ENCODE measurements at regions not wholly inside any gene's neighbourhood (a gene's known extent, or its start where the extent isn't known, plus 50 kb on each side); places are given as distances from the start of the nearest gene placed in this dataset.

DNA sequence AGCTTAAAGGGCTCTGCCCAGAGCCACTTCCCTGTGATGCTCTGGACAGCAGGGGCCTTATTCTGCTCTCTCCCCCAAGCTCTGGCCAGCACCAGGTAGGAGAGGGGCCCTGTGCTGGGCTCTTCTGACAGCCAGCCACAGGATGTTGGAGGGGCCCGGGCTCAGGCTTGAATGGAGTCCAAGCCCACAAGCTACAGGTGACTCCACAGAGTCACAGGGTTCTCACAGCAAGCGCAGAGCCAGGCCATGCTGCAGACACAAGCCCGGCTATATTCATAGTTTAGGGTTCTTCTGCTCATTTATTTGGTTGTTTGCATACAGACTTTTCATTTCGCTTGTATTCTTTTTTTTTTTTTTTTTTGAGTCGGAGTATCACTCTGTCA, 1392.8 kb downstream of the BRD1 start:
- Histone ChIP-seq H3K9me3 (ENCODE audit: severe bottlenecking) (no peaks in the 10 kb centered on the region), H3K36me3 (ENCODE audit: low read depth) (no peaks in the 10 kb centered on the region), H3K4me1 (ENCODE audit: insufficient read depth, poor library complexity, severe bottlenecking) (no peaks in the 10 kb centered on the region), H3K27ac (ENCODE audit: poor library complexity, severe bottlenecking) (no peak overlapping the region), H3K27me3 (ENCODE audit: insufficient read depth, poor library complexity, severe bottlenecking) (no peaks in the 10 kb centered on the region), H3K4me3 (ENCODE audit: severe bottlenecking) (no peak overlapping the region)
- ATAC-seq (ENCODE audit: low read depth): no peak
- no peak for DNase-seq (ENCODE audit: low spot score)
- TF ChIP-seq, protein P1, sequence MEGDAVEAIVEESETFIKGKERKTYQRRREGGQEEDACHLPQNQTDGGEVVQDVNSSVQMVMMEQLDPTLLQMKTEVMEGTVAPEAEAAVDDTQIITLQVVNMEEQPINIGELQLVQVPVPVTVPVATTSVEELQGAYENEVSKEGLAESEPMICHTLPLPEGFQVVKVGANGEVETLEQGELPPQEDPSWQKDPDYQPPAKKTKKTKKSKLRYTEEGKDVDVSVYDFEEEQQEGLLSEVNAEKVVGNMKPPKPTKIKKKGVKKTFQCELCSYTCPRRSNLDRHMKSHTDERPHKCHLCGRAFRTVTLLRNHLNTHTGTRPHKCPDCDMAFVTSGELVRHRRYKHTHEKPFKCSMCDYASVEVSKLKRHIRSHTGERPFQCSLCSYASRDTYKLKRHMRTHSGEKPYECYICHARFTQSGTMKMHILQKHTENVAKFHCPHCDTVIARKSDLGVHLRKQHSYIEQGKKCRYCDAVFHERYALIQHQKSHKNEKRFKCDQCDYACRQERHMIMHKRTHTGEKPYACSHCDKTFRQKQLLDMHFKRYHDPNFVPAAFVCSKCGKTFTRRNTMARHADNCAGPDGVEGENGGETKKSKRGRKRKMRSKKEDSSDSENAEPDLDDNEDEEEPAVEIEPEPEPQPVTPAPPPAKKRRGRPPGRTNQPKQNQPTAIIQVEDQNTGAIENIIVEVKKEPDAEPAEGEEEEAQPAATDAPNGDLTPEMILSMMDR (IDR thresholded peaks at IDR 0.05; ENCODE audit: poor library complexity, severe bottlenecking): no peak

DNA sequence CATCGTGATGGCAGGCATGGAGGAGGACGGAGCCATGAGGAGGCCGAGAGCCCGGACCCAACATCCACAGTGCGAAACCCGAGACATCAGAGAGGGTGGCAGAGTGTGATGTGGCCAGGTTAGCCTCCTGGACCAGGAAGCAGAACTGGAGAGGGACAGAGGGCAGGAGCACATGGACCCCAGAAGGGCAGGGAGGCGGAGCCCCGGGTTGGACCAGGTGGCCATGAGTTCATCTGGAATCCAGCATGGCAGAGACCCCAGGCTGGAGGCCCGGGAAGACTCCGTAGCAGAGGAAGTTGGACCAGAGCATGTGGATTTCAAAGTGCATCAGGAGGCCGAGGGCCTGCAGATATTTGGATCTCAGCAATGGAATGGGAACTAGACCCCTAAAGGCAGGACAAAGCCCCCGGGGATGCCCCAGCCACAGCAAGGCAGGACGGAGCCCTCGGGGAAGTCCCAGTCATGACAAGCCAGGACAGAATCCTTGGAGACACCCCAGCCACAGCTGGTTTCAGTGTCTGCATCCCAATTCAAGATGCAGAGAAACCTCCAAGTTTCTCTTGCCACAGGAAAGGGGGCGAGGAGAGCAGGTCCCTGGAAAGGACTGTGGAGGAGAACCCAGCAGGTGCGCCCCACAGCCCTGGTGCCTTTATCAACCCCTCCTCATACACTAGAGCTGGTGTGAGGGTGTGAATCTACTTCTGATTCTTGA, 1393.4 kb downstream of the BRD1 start:
- Histone ChIP-seq H3K4me1 (ENCODE audit: insufficient read depth, poor library complexity, severe bottlenecking) (no peaks in the 10 kb centered on the region), H3K27me3 (ENCODE audit: insufficient read depth, poor library complexity, severe bottlenecking) (no peaks in the 10 kb centered on the region), H3K36me3 (ENCODE audit: low read depth) (no peaks in the 10 kb centered on the region), H3K27ac (ENCODE audit: poor library complexity, severe bottlenecking) (no peak overlapping the region), H3K4me3 (ENCODE audit: severe bottlenecking) (no peak overlapping the region), H3K9me3 (ENCODE audit: severe bottlenecking) (no peaks in the 10 kb centered on the region)
- no peak for DNase-seq (ENCODE audit: low spot score)
- ATAC-seq (ENCODE audit: low read depth): no peak
- TF ChIP-seq, protein P1 (IDR thresholded peaks at IDR 0.05; ENCODE audit: poor library complexity, severe bottlenecking): no peak

DNA sequence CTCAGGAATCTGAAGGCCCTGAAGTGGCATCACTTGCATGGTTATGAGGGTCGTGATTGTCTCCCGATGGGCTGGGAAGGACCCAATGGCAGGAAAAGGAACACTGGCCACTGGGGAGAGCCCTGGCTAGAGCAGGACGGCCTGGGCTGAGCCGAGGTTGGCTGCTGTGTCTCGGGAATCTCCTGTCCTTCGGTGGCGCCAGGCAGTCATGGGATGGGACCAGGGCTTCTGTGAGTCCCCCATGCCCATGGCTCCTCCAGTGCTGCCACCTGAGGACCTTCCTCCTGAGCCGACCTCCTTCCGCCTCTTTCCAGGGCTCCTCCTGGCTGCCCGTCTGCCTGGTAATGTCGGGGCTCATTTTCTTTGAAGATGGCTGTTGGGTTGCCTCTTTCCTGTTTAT, 1394.0 kb downstream of the BRD1 start:
- H3K27me3 ChIP-seq (ENCODE audit: insufficient read depth, poor library complexity, severe bottlenecking): no peaks in the 10 kb centered on the region
- ATAC-seq (ENCODE audit: low read depth) (no peak), DNase-seq (ENCODE audit: low spot score) (no peak)
- TF ChIP-seq, protein P1 (IDR thresholded peaks at IDR 0.05; ENCODE audit: poor library complexity, severe bottlenecking): no peak
- H3K36me3 ChIP-seq (ENCODE audit: low read depth): no peaks in the 10 kb centered on the region
- H3K4me3 ChIP-seq (ENCODE audit: severe bottlenecking): no peak overlapping the region
- no peaks in the 10 kb centered on the region for H3K4me1 ChIP-seq (ENCODE audit: insufficient read depth, poor library complexity, severe bottlenecking)
- H3K27ac ChIP-seq (ENCODE audit: poor library complexity, severe bottlenecking): no peak overlapping the region
- no peaks in the 10 kb centered on the region for H3K9me3 ChIP-seq (ENCODE audit: severe bottlenecking)

DNA sequence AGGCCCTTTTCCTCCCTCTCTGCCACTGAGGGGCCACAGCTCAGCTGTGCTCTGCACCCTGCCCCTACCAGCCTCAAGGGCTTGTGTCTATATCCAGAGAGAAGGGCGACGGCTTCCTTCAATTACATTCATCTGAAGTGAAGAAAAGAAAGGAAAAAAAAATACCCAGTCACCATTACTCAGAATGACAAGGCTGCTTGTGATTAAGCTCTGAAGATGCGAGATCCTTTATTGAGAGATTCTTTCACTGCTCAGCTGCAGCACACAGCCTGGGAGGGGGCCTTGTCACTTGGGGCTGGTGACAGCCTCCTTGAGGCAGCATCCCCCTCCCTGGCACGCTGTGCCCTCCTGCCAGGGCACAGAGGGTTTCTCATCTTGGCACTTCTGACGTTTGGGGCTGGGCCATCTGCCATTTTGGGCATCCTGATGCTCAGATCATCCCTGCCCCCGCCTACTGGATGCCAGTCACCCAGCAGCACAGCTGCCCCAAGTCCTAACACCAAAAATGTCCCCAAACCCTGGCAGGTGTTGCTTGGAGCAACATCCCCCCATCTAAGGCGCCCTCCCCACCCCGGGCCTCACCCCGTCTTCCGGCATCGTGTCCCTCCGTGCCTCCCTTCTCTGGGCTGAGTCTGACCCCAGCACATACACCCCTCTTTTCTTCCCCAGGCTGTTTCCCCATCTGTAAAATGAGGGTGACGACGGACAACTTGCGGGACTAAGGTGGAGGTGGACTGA, 1394.7 kb downstream of the BRD1 start:
- Histone ChIP-seq H3K36me3 (ENCODE audit: low read depth) (no peaks in the 10 kb centered on the region), H3K27ac (ENCODE audit: poor library complexity, severe bottlenecking) (no peak overlapping the region), H3K4me1 (ENCODE audit: insufficient read depth, poor library complexity, severe bottlenecking) (no peaks in the 10 kb centered on the region), H3K27me3 (ENCODE audit: insufficient read depth, poor library complexity, severe bottlenecking) (no peaks in the 10 kb centered on the region), H3K4me3 (ENCODE audit: severe bottlenecking) (no peak overlapping the region), H3K9me3 (ENCODE audit: severe bottlenecking) (no peaks in the 10 kb centered on the region)
- ATAC-seq (ENCODE audit: low read depth) (no peak), DNase-seq (ENCODE audit: low spot score) (no peak)
- TF ChIP-seq, protein P1 (IDR thresholded peaks at IDR 0.05; ENCODE audit: poor library complexity, severe bottlenecking): no peak
